MM.1S (cell line): ENCODE measurements at regions not wholly inside any gene's neighbourhood (a gene's known extent, or its start where the extent isn't known, plus 50 kb on each side); places are given as distances from the start of the nearest gene placed in this dataset.

Experiments
- EZH2 ChIP-seq: fragments of 300-600 bp; sonication (generic); optimal IDR thresholded peaks from 2 replicates; pipeline ENCODE3; 2017; ENCODE audit warnings: low read depth, mild to moderate bottlenecking, antibody characterized with exemption, low read length, mixed read lengths
- EZH2phosphoT487 ChIP-seq: fragments of 300-600 bp; sonication (generic); IDR thresholded peaks from 2 replicates; pipeline ENCODE4 v1.6.1; 2018; ENCODE audit warnings: antibody characterized with exemption, low read length
- TF ChIP-seq, protein P1 (sequence below): fragments of 300-600 bp; sonication (generic); IDR thresholded peaks from 2 replicates; pipeline ENCODE4 v1.5.1; 2016; ENCODE audit warnings: antibody characterized with exemption, low read length, mixed read lengths

DNA sequence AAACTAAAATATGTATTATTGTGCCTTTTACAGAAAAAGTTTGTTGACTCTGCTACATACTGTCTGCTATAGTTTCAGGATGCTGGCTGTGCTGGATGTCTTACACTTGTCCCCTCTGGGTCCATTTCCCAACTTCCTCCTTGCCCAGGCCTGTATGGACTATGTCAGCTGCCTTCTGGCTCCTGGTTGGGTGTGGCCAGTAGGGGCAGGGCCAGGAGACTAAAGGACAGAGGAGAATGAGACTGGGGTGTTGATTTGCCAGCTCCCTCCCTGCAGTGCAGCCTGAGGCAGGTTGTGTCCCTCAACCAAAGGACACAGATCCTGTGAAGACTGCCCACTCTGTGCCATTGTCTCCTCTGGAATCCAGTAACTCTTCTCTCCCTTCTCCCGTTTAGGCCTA, 90.6 kb upstream of the UBE2E2 start:
- TF ChIP-seq, protein P1, sequence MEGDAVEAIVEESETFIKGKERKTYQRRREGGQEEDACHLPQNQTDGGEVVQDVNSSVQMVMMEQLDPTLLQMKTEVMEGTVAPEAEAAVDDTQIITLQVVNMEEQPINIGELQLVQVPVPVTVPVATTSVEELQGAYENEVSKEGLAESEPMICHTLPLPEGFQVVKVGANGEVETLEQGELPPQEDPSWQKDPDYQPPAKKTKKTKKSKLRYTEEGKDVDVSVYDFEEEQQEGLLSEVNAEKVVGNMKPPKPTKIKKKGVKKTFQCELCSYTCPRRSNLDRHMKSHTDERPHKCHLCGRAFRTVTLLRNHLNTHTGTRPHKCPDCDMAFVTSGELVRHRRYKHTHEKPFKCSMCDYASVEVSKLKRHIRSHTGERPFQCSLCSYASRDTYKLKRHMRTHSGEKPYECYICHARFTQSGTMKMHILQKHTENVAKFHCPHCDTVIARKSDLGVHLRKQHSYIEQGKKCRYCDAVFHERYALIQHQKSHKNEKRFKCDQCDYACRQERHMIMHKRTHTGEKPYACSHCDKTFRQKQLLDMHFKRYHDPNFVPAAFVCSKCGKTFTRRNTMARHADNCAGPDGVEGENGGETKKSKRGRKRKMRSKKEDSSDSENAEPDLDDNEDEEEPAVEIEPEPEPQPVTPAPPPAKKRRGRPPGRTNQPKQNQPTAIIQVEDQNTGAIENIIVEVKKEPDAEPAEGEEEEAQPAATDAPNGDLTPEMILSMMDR: no peak
- no peak for TF ChIP-seq EZH2
- no peak for TF ChIP-seq EZH2phosphoT487
